ENCODE measurements at regions not wholly inside any gene's neighbourhood (a gene's known extent, or its start where the extent isn't known, plus 50 kb on each side); places are given as distances from the start of the nearest gene placed in this dataset.

- TF ChIP-seq REST (IDR thresholded peaks at IDR 0.05; ENCODE audit: insufficient replicate concordance, low read depth) (no peak), CTCF (IDR thresholded peaks at IDR 0.05; ENCODE audit: insufficient read depth, low read length) (no peak), POLR2AphosphoS5 (IDR thresholded peaks at IDR 0.05; ENCODE audit: low read depth) (no peak), SPI1 (IDR thresholded peaks at IDR 0.05; ENCODE audit: borderline replicate concordance, low read depth) (no peak), GABPA (IDR thresholded peaks at IDR 0.05; ENCODE audit: low read depth) (no peak)
Observed at GRCh38 chrX:76657499-76657898, 230.0 kb downstream of the MAGEE1 start.

Measured in HL-60 (cell line).